Prostate gland (tissue), 2 donors: ENCODE measurements at regions not wholly inside any gene's neighbourhood (a gene's known extent, or its start where the extent isn't known, plus 50 kb on each side); places are given as distances from the start of the nearest gene placed in this dataset.

Source experiments
- DNase-seq: peaks from one replicate; pipeline ENCODE4 v3.0.0-alpha.2; 2019; ENCODE audit warnings: low spot score
- H3K27ac ChIP-seq, 2 donors: fragments of 200-600 bp; sonication (generic); 2 replicates each; pipeline ENCODE4 v1.5.1; 2017 to 2019
- H3K27me3 ChIP-seq: fragments of 200-600 bp; sonication (generic); replicated peaks from 2 replicates; pipeline ENCODE4 v1.5.1; 2019; ENCODE audit not compliant: insufficient read depth
- H3K36me3 ChIP-seq, 2 donors: fragments of 200-600 bp; sonication (generic); 1 replicate in 1 of 2; 2 replicates in 1 of 2; pipeline versions ENCODE4 v1.5.1 to v1.8.1; 2017 to 2019
- H3K4me1 ChIP-seq: fragments of 200-600 bp; sonication (generic); replicated peaks from 2 replicates; pipeline ENCODE4 v1.5.1; 2019
- H3K4me3 ChIP-seq, 2 donors: fragments of 200-600 bp; sonication (generic); 2 replicates each; pipeline ENCODE4 v1.5.1; 2017 to 2019
- H3K9me3 ChIP-seq: fragments of 200-600 bp; sonication (generic); 2 replicates; pipeline ENCODE4 v1.5.1; 2017
- POLR2A ChIP-seq: fragments of 450-650 bp; IDR thresholded peaks from one replicate; pipeline ENCODE4 v1.6.1; 2016; ENCODE audit warnings: antibody characterized with exemption, mild to moderate bottlenecking
- POLR2AphosphoS5 ChIP-seq: sonication (generic); formaldehyde crosslinking; IDR thresholded peaks from one replicate; pipeline ENCODE4 v1.6.1; 2017; ENCODE audit warnings: antibody characterized with exemption
- WGBS: methylation state at CpG from one replicate; pipeline ENCODE4 v1.1.5; 2018; 5-methylcytosine and 5-hydroxymethylcytosine counted together
- intact Hi-C: fragments of 100-400 bp; cut with DNase I; formaldehyde crosslinking; loops from one replicate; pipeline ENCODE4 v1.14.2; 2022
- TF ChIP-seq, protein P1 (sequence below), 4 experiments: fragments of 200-600 bp in 2 of 4; fragments of 450-650 bp in 2 of 4; sonication (generic) in 2 of 4; IDR thresholded peaks; 1 replicate in 3 of 4; 2 replicates in 1 of 4; pipeline ENCODE4 v1.5.1; 2016 to 2019; ENCODE audit warnings: antibody characterized with exemption in 4 of 4, mild to moderate bottlenecking in 2 of 4, moderate library complexity in 2 of 4

DNA sequence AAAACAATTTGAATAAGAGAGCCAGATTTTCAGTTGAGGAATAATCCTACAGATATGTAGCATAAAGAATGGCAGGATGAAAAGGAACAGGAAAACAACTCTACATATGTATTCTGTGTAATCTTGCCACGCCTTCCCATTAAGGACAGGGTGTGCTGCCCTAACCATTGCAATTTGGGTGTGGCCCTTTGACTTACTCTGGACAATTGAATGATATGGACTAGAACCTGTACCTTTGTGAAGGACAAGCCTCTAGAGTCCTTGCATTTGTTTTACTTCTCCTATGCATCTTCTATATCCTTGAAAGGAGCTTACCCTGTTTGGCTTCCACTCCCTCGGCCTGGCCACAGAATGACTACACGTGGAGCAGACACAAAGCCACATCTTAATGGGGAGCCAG lies 1261.6 kb upstream of the GBE1 start:
- DNase-seq: no peak
- Histone ChIP-seq H3K4me1 (no peaks in the 10 kb centered on the region), H3K27me3 (no peaks in the 10 kb centered on the region), H3K9me3 (no peaks in the 10 kb centered on the region), H3K4me3 (no peak overlapping the region), H3K27ac (no peak overlapping the region), H3K36me3 (no peaks in the 10 kb centered on the region)
- TF ChIP-seq POLR2A (no peak), POLR2AphosphoS5 (no peak)
- TF ChIP-seq, protein P1, sequence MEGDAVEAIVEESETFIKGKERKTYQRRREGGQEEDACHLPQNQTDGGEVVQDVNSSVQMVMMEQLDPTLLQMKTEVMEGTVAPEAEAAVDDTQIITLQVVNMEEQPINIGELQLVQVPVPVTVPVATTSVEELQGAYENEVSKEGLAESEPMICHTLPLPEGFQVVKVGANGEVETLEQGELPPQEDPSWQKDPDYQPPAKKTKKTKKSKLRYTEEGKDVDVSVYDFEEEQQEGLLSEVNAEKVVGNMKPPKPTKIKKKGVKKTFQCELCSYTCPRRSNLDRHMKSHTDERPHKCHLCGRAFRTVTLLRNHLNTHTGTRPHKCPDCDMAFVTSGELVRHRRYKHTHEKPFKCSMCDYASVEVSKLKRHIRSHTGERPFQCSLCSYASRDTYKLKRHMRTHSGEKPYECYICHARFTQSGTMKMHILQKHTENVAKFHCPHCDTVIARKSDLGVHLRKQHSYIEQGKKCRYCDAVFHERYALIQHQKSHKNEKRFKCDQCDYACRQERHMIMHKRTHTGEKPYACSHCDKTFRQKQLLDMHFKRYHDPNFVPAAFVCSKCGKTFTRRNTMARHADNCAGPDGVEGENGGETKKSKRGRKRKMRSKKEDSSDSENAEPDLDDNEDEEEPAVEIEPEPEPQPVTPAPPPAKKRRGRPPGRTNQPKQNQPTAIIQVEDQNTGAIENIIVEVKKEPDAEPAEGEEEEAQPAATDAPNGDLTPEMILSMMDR (IDR thresholded peaks at IDR 0.05): no peak
- 85% methylated on average over 3 of the region's 3 CpGs for WGBS
- intact Hi-C loops: no loop called here

DNA sequence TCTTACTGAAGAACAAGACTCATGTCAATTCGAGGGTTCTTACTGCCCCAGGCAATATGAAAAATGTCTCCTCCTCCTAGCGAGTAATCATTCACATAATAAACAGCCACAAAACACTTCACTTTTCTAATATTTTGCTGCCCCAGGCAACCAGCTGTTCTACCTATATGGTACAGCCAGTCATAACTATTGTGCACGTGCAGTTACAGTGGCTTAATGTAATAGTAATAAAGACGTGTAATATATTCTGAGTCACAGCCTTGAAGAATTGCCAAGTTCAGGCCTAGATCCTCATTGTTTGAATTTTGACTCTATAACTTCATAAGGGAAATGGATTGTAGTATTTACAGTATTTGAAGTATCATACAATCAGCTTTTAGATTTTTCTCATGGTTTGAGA lies 1250.0 kb upstream of the GBE1 start:
- H3K27ac ChIP-seq: no peak overlapping the region
- WGBS: 59% methylated on average over 4 of the region's 4 CpGs
- no peak for TF ChIP-seq POLR2A
- TF ChIP-seq, protein P1 (IDR thresholded peaks at IDR 0.05): no peak
- no peak for TF ChIP-seq POLR2AphosphoS5
- H3K27me3 ChIP-seq: no peaks in the 10 kb centered on the region
- intact Hi-C loops: no loop called here
- H3K4me1 ChIP-seq: no peaks in the 10 kb centered on the region
- H3K36me3 ChIP-seq: no peaks in the 10 kb centered on the region
- DNase-seq: no peak
- no peaks in the 10 kb centered on the region for H3K9me3 ChIP-seq
- no peak overlapping the region for H3K4me3 ChIP-seq

DNA sequence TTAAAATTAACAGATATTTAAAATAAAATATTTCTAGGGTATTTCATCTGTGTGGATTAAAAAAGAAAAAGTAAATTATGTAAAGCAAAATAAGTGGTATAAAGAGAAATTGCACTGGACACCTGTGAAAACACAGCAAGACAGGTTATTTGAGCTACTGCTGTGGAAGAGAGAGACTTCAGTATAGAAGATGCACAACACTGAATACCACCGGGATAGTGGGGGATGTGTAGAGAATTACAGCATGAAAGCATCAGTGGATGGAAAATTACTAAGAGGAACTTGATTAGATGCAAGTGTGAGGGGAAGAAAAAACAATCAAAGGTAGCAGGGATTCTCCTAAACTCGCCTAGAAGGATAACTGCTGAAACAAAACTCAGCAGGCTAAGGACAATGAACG lies 1242.5 kb upstream of the GBE1 start:
- WGBS: 49% methylated on average over 3 of the region's 3 CpGs
- no peak for DNase-seq
- H3K36me3 ChIP-seq: no peaks in the 10 kb centered on the region
- H3K4me3 ChIP-seq: no peak overlapping the region
- no peaks in the 10 kb centered on the region for H3K4me1 ChIP-seq
- H3K27ac ChIP-seq: no peak overlapping the region
- TF ChIP-seq, protein P1 (IDR thresholded peaks at IDR 0.05): no peak
- TF ChIP-seq POLR2A (no peak), POLR2AphosphoS5 (no peak)
- H3K27me3 ChIP-seq: no peaks in the 10 kb centered on the region
- intact Hi-C loops: no loop called here
- no peaks in the 10 kb centered on the region for H3K9me3 ChIP-seq

DNA sequence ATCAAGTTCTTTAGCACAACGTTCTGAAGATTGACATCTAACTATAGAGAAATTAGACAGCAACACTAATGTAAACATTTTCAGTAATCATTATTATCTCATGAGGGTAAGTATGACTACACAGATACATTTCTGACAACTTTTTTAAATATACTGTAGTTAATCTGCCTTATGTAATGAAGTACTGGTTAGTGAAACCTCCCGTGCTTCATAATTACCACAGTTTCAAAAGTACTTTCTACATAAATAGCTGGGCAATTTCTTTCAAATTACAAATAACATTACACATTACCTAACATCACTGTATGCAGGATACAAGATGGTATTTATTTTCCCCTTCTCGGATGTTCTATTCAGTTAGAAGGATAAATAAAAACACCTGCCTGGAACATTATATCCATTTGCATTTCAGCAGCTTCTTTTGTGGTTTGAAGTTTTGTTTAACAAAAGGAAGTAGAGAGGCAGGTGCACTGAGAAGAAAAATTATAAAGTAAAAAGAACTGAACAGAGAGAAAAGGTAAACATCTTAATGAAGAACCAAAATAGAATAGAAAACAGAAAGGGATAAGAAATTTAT lies 1241.5 kb upstream of the GBE1 start:
- intact Hi-C loops: no loop called here
- Histone ChIP-seq H3K27me3 (no peaks in the 10 kb centered on the region), H3K27ac (no peak overlapping the region), H3K4me1 (no peaks in the 10 kb centered on the region), H3K4me3 (no peak overlapping the region), H3K9me3 (no peaks in the 10 kb centered on the region), H3K36me3 (no peaks in the 10 kb centered on the region)
- 36% methylated on average over 3 of the region's 3 CpGs for WGBS
- TF ChIP-seq POLR2AphosphoS5 (no peak), POLR2A (no peak)
- TF ChIP-seq, protein P1 (IDR thresholded peaks at IDR 0.05): no peak
- no peak for DNase-seq

DNA sequence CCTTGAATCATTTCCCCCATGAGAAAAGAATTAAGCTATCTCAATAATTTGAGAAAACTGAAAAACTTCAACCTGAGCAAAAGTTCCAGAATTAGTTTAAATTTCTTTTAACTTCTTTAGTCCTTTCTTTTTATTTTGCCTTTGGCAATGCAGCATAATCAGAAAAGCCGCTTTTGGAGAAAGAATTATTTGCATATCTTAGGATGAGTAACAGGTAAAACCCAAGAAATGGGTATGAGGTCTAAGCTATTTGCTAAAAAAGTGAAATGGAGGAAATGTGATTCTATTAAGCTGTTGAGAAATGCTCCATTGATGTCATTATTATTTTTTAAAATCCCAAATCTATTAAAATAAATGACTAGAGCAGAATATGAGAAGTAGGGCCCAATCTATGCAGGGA lies 1238.3 kb upstream of the GBE1 start:
- H3K4me3 ChIP-seq: no peak overlapping the region
- no peaks in the 10 kb centered on the region for H3K36me3 ChIP-seq
- H3K4me1 ChIP-seq: no peaks in the 10 kb centered on the region
- TF ChIP-seq, protein P1 (IDR thresholded peaks at IDR 0.05): no peak
- TF ChIP-seq POLR2A (no peak), POLR2AphosphoS5 (no peak)
- DNase-seq: no peak
- intact Hi-C loops: no loop called here
- no peaks in the 10 kb centered on the region for H3K9me3 ChIP-seq
- no peak overlapping the region for H3K27ac ChIP-seq
- no peaks in the 10 kb centered on the region for H3K27me3 ChIP-seq
- WGBS: 69% methylated on average over 1 of the region's 1 CpG
